ENCODE measurements at regions not wholly inside any gene's neighbourhood (a gene's known extent, or its start where the extent isn't known, plus 50 kb on each side); places are given as distances from the start of the nearest gene placed in this dataset.

DNA sequence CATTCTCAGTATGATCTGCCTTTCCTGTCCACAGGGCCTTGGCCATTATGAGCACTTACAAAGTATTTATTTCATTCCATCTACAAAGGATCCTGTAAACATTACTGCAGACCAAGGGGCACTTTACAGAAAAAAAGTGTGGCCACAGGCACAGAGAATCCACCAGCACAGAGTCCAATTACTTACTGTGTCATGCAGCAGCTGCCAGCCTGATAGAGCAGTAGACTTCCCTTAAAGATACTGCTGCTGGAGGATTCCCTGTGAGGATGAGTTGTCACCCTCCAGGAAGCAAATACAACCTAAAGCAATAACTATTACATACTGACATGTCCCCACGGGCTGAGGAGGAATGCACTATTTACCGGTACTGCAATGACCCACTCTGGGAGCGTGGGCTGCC is 97.1 kb upstream of the COG2 start:
- no peak for TF ChIP-seq EP300 (IDR thresholded peaks at IDR 0.05; ENCODE audit: borderline replicate concordance in 1 of 2, low read depth in 1 of 2, low read length in 1 of 2)
- TF ChIP-seq TAF1 (IDR thresholded peaks at IDR 0.05; ENCODE audit: borderline replicate concordance, low read depth, low read length): no peak
- TF ChIP-seq, protein P1, sequence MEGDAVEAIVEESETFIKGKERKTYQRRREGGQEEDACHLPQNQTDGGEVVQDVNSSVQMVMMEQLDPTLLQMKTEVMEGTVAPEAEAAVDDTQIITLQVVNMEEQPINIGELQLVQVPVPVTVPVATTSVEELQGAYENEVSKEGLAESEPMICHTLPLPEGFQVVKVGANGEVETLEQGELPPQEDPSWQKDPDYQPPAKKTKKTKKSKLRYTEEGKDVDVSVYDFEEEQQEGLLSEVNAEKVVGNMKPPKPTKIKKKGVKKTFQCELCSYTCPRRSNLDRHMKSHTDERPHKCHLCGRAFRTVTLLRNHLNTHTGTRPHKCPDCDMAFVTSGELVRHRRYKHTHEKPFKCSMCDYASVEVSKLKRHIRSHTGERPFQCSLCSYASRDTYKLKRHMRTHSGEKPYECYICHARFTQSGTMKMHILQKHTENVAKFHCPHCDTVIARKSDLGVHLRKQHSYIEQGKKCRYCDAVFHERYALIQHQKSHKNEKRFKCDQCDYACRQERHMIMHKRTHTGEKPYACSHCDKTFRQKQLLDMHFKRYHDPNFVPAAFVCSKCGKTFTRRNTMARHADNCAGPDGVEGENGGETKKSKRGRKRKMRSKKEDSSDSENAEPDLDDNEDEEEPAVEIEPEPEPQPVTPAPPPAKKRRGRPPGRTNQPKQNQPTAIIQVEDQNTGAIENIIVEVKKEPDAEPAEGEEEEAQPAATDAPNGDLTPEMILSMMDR (IDR thresholded peaks at IDR 0.05): no peak
